ENCODE measurements at regions not wholly inside any gene's neighbourhood (a gene's known extent, or its start where the extent isn't known, plus 50 kb on each side); places are given as distances from the start of the nearest gene placed in this dataset.

DNA sequence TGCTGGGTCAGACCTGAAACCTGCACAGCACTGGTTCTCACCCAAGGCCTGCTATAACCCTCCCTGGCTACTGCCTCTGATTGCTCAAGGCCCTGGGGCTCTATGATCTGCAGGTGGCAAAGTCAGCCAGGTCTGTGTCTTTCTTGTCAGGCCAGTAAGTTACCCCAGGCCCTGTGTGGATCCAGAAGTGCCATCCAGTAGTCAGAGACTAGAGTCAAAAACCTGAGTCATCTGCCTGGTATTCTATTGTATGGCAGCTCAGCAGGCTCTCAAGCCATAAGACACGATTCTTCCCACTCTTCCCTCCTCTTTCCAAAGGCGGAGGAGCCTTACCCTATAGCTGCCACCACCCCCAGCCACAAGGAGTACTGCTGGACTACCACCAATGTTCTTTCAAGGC is 593.0 kb downstream of the FRK start:
- ChIA-PET RAD21 (ENCODE audit: low non-redundant PET in 1 of 2, low total read pairs in 2 of 2, uncharacterized antibody in 2 of 2, unreplicated experiment in 2 of 2) (no interaction called here), POLR2A (no interaction called here), CTCF (no interaction called here)
- no peak for ATAC-seq
- Histone ChIP-seq H3K79me2 (ENCODE audit: insufficient read depth, low read length) (no peaks in the 10 kb centered on the region), H3K4me3 (replicated peaks in 1 of 2; ENCODE audit: low read depth in 1 of 2, low read length in 2 of 2) (no peak overlapping the region), H3K4me1 (ENCODE audit: control insufficient read depth in 1 of 2, insufficient read depth in 2 of 2, low read length in 2 of 2) (no peaks in the 10 kb centered on the region), H3K27ac (ENCODE audit: low read depth, low read length) (no peak overlapping the region), H2AFZ (ENCODE audit: low read depth, low read length, poor library complexity, severe bottlenecking) (no peak overlapping the region), H4K20me1 (ENCODE audit: insufficient read depth) (no peaks in the 10 kb centered on the region), H3K4me2 (ENCODE audit: low read length) (no peak overlapping the region), H3K9me2 (ENCODE audit: insufficient read depth) (no peaks in the 10 kb centered on the region), H3K9ac (ENCODE audit: low read length) (no peak overlapping the region), H3K27me3 (ENCODE audit: insufficient read depth, low read length) (no peaks in the 10 kb centered on the region), H3K36me3 (ENCODE audit: control insufficient read depth in 1 of 2, insufficient read depth in 2 of 2, low read length in 2 of 2) (no peaks in the 10 kb centered on the region), H3K9me3 (ENCODE audit: control insufficient read depth in 1 of 2, insufficient read depth in 1 of 2, low read depth in 1 of 2, low read length in 2 of 2) (no peaks in the 10 kb centered on the region)
- TF ChIP-seq JUND (IDR thresholded peaks at IDR 0.05) (no peak), EGR1 (IDR thresholded peaks at IDR 0.05; ENCODE audit: low read depth) (no peak), TCF7L2 (IDR thresholded peaks at IDR 0.05; ENCODE audit: borderline replicate concordance, extremely low read depth, insufficient read depth, insufficient read length) (no peak), POLR2AphosphoS5 (IDR thresholded peaks at IDR 0.05; ENCODE audit: low read depth, low read length) (no peak), ZNF274 (IDR thresholded peaks at IDR 0.05; ENCODE audit: low read depth, low read length) (no peak), SP1 (IDR thresholded peaks at IDR 0.05; ENCODE audit: low read depth) (no peak)
- no TSS peak for BruUV-seq (replicated peaks)
- DNase-seq (ENCODE audit: low read depth, low spot score): no peak
- intact Hi-C loops (cut with micrococcal nuclease): no loop called here

DNA sequence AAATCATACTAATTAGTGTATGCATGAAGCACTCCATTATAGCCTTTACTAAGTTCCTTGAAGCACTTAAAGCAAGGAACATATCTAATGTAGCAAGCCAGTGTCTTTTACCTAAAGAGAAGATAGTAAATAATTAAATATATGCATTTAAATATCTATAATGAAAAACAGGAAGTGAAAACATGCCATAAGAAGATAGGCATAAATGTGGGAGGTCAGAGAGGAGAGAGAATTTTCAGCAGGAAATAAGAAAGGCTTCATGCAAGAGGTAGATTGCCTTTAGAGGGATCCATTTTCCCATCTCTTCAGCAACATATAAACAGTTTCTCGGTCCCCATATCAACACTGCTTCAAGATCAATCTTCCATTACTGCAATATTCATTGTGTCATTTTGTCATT is 599.8 kb downstream of the FRK start:
- ATAC-seq (no peak), DNase-seq (ENCODE audit: low read depth, low spot score) (no peak)
- Histone ChIP-seq H3K27me3 (ENCODE audit: insufficient read depth, low read length) (no peaks in the 10 kb centered on the region), H3K9ac (ENCODE audit: low read length) (no peak overlapping the region), H2AFZ (ENCODE audit: low read depth, low read length, poor library complexity, severe bottlenecking) (no peak overlapping the region), H3K4me3 (replicated peaks in 1 of 2; ENCODE audit: low read depth in 1 of 2, low read length in 2 of 2) (no peak overlapping the region), H3K9me3 (ENCODE audit: control insufficient read depth in 1 of 2, insufficient read depth in 1 of 2, low read depth in 1 of 2, low read length in 2 of 2) (no peaks in the 10 kb centered on the region), H3K27ac (ENCODE audit: low read depth, low read length) (no peak overlapping the region), H3K4me1 (ENCODE audit: control insufficient read depth in 1 of 2, insufficient read depth in 2 of 2, low read length in 2 of 2) (no peaks in the 10 kb centered on the region), H4K20me1 (ENCODE audit: insufficient read depth) (no peaks in the 10 kb centered on the region), H3K79me2 (ENCODE audit: insufficient read depth, low read length) (no peaks in the 10 kb centered on the region), H3K36me3 (ENCODE audit: control insufficient read depth in 1 of 2, insufficient read depth in 2 of 2, low read length in 2 of 2) (no peaks in the 10 kb centered on the region), H3K4me2 (ENCODE audit: low read length) (no peak overlapping the region), H3K9me2 (ENCODE audit: insufficient read depth) (no peaks in the 10 kb centered on the region)
- TF ChIP-seq TCF7L2 (IDR thresholded peaks at IDR 0.05; ENCODE audit: borderline replicate concordance, extremely low read depth, insufficient read depth, insufficient read length): no peak
- no peak for TF ChIP-seq EGR1 (IDR thresholded peaks at IDR 0.05; ENCODE audit: low read depth)
- no peak for TF ChIP-seq EZH2phosphoT487 (IDR thresholded peaks at IDR 0.05; ENCODE audit: borderline replicate concordance)
- TF ChIP-seq, protein P1, sequence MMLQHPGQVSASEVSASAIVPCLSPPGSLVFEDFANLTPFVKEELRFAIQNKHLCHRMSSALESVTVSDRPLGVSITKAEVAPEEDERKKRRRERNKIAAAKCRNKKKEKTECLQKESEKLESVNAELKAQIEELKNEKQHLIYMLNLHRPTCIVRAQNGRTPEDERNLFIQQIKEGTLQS (IDR thresholded peaks at IDR 0.05): no peak
- TF ChIP-seq, protein P2, sequence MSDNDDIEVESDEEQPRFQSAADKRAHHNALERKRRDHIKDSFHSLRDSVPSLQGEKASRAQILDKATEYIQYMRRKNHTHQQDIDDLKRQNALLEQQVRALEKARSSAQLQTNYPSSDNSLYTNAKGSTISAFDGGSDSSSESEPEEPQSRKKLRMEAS (IDR thresholded peaks at IDR 0.05): no peak
- no peak for TF ChIP-seq CBX3 (IDR thresholded peaks at IDR 0.05; ENCODE audit: low read depth)
- TF ChIP-seq, protein P3, sequence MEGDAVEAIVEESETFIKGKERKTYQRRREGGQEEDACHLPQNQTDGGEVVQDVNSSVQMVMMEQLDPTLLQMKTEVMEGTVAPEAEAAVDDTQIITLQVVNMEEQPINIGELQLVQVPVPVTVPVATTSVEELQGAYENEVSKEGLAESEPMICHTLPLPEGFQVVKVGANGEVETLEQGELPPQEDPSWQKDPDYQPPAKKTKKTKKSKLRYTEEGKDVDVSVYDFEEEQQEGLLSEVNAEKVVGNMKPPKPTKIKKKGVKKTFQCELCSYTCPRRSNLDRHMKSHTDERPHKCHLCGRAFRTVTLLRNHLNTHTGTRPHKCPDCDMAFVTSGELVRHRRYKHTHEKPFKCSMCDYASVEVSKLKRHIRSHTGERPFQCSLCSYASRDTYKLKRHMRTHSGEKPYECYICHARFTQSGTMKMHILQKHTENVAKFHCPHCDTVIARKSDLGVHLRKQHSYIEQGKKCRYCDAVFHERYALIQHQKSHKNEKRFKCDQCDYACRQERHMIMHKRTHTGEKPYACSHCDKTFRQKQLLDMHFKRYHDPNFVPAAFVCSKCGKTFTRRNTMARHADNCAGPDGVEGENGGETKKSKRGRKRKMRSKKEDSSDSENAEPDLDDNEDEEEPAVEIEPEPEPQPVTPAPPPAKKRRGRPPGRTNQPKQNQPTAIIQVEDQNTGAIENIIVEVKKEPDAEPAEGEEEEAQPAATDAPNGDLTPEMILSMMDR (IDR thresholded peaks at IDR 0.05 in 2 of 3, conservative IDR thresholded peaks at IDR 0.05 in 1 of 3; ENCODE audit: borderline replicate concordance in 1 of 3, insufficient read depth in 1 of 3, low read depth in 2 of 3, low read length in 2 of 3): no peak
- TF ChIP-seq CEBPB (IDR thresholded peaks at IDR 0.05; ENCODE audit: low read depth): no peak
- no peak for TF ChIP-seq ZNF274 (IDR thresholded peaks at IDR 0.05; ENCODE audit: low read depth, low read length)
- no peak for TF ChIP-seq ZFX (IDR thresholded peaks at IDR 0.05)
- no peak for TF ChIP-seq POLR2AphosphoS5 (IDR thresholded peaks at IDR 0.05; ENCODE audit: low read depth, low read length)
- no peak for TF ChIP-seq SIN3A (IDR thresholded peaks at IDR 0.05; ENCODE audit: low read depth)
- no peak for TF ChIP-seq EZH2 (IDR thresholded peaks at IDR 0.05)
- no peak for TF ChIP-seq SP1 (IDR thresholded peaks at IDR 0.05; ENCODE audit: low read depth)
- ChIA-PET POLR2A (no interaction called here), RAD21 (ENCODE audit: low non-redundant PET in 1 of 2, low total read pairs in 2 of 2, uncharacterized antibody in 2 of 2, unreplicated experiment in 2 of 2) (no interaction called here), CTCF (no interaction called here)
- intact Hi-C loops (cut with micrococcal nuclease): no loop called here
- no TSS peak for BruUV-seq (replicated peaks)
